ENCODE measurements at regions not wholly inside any gene's neighbourhood (a gene's known extent, or its start where the extent isn't known, plus 50 kb on each side); places are given as distances from the start of the nearest gene placed in this dataset.

- TF ChIP-seq POLR2A (IDR thresholded peaks at IDR 0.05) (no peak), CTCF (IDR thresholded peaks at IDR 0.05) (no peak), POLR2AphosphoS5 (IDR thresholded peaks at IDR 0.05) (no peak)
These were observed 117.0 kb downstream of the WNT7A start for GRCh38 chr3:13762906-13763305.
